ENCODE measurements at regions not wholly inside any gene's neighbourhood (a gene's known extent, or its start where the extent isn't known, plus 50 kb on each side); places are given as distances from the start of the nearest gene placed in this dataset.
A peak's percentile ranks its signal among the peaks of the same experiment; 100 is the strongest.
"Not testable (repeated sequence)": the region's sequence is repeated elsewhere in the genome, so short reads cannot be mapped to it uniquely, and the experiment has no call there.

DNA sequence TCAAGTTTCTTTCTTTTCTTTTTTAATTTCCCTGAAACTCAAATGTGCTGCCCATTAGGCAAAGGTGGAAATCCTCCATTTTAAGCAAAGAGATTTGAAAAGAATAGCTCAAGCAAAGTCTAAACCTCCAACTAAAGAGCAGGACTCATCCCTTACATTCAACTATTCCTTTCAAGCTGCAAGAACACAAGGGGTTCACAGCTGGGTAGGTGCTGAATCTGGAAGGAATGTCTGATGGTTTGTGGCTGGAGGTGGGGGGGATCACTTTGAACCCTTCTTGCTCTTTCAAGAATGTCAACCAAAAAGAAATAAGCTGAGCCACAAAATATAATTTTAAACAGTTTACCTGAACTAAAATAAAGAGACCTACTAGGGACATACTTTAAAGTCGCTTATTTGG lies 375.7 kb upstream of the CDH10 start:
- DNase-seq (ENCODE audit: low read depth) = no peak

DNA sequence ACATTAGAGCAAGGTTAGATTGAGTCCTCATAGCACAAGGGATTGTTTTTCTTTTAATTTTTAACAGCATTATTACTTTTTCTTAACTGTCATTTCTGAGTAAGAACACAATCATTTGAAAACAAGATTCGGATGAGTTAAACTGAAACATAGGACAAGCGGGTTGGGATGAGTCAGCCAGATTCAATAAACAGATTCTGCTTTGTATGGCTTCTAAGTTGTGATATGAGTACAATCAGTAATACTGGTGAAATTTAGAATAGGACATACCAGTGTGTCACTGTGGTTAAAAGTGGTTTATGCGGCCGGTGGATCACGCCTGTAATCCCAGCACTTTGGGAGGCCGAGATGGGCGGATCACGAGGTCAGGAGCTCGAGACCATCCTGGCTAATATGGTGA lies 364.3 kb upstream of the CDH10 start:
- peak; percentile 1 for DNase-seq (ENCODE audit: low read depth)

DNA sequence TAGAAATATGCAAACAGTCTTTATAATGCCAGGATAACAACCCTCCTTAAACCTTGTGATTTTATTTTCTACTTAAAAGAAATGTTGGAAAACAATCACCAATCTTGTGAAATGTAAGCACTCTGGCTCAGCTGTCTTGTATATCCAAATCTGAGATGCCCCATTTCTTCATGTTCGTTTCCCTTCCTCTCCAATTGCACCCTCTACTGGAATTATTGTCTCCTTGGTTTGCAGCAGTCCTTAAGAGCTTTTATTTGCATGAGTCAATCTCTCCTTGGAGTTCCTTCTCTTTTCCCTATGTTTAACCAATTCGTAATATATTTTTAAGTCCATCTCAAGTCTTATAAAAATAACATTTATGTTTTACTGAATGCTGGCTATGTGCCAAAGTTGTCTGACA lies 362.0 kb upstream of the CDH10 start:
- peak; percentile 1 for DNase-seq (ENCODE audit: low read depth)

DNA sequence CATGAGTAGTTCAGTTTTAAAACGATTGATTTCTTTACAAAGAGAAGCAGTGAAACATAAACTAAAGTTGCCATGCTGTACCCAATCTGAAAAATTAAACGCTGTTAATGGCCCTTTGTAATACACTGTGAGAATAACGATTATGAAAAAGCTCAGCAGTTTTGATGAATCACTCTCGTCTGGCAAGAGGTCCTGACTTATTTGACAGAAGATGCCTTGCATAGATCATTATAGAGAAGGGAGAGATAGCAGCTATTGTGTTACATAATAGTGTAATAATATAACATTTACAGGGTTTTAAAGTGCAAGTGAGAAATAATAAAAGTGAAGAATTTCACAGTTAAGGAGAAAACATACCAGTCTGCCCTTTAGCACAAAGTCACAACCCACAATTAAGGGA lies 361.5 kb upstream of the CDH10 start:
- DNase-seq (ENCODE audit: low read depth) = no peak

DNA sequence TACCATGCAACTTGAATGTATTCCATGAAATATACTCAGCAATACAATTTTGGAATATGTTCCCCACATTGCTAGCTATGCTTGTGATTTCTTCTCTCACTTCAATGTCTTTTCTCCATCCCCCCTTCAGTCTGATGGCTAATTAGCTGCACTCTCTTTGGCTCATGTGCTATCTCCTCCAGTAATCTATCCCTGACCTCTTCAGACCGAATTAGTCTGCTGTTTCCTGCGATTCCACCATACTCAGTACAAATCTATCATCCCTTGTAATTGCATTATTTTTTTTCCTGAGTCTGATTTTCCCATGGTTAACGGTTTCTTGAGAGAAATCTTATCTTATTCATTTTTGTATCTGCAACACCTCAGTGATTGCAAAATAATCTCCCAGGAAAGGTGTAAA lies 360.7 kb upstream of the CDH10 start:
- DNase-seq (ENCODE audit: low read depth) = no peak

DNA sequence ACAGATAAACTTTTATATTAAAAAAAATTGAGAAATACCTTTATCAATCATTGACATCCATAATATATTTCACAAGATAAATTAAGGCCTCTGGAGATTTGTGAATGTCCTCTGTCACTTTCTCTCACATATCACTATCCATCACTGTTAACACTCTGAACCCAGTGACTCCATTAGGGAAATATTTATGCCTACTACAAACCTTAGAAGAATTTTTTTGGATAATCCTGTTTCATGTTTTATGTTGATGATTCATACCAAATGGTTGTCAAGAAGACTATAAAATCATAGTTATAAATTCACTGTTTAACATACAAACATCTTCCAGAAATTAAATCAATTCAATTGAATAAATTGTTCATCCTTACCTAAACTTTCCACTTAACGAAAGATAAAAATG lies 357.6 kb upstream of the CDH10 start:
- no peak for DNase-seq (ENCODE audit: low read depth)

DNA sequence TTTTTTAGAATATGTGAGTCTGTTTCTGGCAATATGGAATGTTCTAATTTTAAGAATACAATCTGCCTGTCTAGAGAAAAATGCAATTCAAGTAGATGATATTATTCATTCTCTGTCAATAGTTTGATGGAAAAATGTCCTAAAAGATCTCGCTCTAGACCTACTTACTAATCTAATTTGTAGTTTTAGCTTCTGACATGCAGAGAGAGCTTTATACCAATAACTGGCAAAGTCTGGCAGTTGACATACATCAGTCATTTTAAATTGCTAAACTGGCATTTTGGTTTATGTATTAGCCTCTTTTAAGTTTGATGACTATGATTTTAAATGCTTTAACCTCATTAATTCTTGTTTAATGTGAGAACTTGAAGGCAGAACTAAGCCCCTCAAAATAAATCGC lies 355.0 kb upstream of the CDH10 start:
- DNase-seq (ENCODE audit: low read depth) = no peak

DNA sequence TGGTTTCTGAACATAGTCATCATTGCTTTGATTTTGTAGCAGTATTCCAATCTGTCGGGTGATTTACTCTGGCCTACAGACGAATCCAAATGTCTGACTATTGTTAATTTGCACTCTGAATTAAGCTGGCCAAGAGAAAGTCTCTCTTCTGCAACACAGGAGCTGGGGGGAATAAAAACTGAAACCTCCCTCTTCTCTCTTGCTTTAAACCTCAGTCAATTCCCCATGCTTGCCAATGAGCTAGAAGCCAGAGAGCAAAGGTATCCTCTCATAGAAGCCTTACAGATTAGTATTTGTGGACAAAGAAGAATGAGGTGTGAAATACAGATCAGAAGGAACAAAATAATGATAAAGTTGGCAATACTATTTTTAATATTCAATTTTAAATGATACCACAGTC lies 353.9 kb upstream of the CDH10 start:
- DNase-seq (ENCODE audit: low read depth) = no peak

DNA sequence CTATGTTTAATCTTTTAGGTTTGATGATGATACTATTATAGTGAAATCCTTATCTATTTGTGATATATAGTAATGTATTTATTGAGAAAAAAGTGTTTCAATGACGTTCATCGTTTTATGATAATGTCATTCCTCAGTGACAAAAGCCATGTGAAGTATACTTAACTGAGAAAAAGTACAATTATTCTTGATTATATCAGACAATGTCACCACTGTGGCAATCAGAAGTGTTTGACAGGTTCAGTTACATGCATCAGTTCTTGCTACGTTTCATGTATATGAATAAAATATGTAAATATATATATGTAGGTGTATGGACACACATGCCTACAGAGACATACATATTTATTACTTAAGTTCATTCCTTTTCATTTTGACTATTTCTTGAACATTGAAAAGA lies 341.5 kb upstream of the CDH10 start:
- DNase-seq (ENCODE audit: low read depth) = no peak

DNA sequence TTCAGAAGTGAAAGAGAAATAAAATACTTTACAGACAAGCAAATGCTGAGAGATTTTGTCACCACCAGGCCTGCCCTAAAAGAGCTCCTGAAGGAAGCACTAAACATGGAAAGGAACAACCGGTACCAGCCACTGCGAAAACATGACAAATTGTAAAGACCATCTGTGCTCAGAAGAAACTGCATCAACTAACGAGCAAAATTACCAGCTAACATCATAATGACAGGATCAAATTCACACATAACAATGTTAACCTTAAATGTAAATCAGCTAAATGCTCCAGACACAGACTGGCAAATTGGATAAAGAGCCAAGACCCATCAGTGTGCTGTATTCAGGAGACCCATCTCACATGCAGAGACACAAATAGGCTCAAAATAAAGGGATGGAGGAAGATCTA lies 333.8 kb upstream of the CDH10 start:
- DNase-seq (ENCODE audit: low read depth) = not testable (repeated sequence)

DNA sequence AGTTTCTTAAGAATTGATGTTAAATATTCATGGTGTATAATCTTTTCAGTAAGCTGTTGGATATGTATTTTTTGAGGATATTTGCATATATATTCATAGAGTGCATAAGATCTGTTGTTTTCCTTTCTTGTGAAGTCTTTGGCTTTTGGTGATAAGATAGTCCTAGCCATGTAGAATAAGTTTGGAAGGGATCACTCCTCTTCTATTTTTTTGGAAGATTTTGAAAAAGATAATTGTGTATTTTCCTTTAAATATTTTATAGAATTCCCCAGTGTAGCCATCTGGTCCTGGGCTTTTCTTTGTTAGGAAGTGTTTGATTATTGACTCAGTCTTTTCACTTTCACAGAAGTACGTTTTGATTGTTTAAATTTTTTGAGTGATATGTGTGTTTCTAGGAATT lies 318.8 kb upstream of the CDH10 start:
- no peak for DNase-seq (ENCODE audit: low read depth)

DNA sequence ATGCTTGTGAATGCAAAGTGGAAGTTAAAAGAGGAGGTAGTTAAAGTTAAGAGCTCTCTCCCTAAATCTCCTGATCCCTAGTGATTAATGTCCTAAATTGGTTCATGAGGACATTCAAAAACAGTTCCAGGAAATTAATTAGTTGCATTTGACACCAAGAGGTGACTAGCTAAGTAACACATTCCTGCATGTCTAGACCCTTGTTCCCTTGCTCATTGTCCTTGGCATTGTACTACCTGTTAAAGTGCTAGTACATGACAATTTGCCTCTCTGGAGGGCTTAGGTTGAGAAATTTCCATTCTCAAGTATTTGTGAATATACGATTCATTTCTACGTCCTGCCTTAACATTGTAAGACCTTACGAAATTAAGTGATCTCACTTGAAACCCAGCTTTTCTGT lies 278.6 kb upstream of the CDH10 start:
- DNase-seq (ENCODE audit: low read depth) = no peak

DNA sequence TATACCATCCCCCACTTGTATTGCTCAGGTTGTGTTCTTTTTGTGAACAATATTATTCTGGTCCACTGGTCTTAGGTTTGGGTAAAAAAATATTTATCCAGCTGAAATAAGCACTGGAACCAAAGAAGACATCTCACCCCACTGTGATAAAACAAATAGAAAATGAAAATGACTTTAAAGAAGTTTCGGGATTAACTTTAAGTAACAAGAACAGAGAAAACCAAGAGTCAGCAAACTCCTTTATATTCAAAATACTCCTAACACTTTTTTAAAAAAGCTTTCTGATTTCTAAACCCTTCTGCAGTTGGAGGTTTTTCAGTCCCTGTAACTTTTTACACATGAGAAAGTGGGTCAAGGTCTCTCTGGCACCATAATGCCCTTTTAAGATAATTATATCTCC lies 273.9 kb upstream of the CDH10 start:
- no peak for DNase-seq (ENCODE audit: low read depth)

DNA sequence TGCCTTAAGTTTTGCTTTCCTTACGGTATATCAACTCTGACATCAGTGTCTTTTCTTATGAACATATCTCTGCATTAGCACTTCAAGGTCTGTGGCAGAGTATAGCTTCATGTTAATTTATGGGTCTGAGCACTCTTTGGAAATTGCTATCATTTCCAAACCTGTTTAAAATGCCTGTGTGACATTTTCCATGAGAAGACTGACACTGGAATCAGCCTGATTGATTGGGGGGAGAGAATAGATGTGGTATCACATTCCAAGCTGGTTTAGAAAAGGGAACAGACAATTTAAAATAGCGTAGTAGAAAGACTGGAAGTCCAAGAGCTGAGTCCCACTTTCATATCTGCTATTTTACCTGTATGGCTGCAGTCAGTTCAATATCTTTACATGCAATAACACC lies 272.1 kb upstream of the CDH10 start:
- no peak for DNase-seq (ENCODE audit: low read depth)

DNA sequence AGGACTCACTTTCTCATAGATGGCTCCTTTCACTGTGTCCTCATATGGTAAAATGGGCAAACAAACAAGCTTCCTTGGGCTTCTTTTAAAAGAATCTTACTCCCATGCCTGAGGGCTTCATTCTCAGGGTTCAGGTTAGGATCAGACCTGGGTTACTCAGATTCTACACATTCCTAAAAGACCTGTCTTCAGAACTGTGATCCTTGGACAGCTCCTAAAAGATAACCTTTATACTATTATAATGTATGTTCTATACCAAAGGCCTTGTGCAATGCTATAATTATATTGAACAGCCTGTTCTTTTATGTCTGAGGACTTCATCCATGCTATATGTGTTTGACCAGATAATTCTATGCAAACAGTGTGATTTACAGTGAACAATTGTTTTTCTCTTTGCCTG lies 264.4 kb upstream of the CDH10 start:
- DNase-seq (ENCODE audit: low read depth) = no peak

DNA sequence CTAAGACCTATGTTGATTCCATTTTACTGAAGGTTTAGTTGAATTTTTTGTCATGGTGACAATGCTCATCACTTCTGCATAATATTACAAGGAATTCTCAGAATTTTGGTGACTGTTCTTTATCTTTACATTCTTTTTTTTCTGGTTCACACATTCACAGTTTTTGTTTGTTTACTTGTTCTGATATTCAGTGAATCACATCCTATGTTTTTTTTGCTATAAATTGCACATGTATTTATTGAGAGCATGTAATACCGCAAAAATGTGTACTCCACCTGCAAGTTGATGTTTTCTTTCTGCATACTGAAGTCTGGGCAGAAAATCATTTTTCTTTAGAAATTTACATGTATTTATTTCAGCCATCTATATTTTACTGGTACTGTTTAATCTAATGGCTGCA lies 261.9 kb upstream of the CDH10 start:
- no peak for DNase-seq (ENCODE audit: low read depth)

DNA sequence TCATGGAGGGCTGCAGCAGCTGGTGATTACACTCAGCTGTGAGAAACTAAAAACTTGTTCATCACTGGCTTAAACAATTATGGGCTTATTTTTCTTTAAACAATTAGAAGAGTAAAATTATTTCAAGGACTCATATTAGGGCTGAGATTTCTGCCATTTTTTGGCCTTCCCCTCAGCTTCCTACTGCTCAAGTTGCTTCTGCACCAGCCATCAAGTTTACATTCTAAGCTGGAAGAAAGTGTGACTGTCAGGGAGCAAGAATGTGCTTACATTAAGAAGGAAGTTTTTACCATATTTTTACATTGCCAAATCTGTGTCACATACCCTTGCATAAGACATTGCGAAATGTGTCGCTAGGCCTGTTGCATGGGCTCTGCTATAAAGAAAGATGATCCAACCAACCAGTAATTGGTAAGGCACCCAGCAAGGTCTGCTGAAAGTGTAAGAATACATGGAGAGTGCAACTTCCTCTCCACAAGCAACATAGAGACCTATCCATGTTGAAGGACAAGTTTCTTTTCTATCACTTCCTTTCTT lies 260.3 kb upstream of the CDH10 start:
- no peak for DNase-seq (ENCODE audit: low read depth)

DNA sequence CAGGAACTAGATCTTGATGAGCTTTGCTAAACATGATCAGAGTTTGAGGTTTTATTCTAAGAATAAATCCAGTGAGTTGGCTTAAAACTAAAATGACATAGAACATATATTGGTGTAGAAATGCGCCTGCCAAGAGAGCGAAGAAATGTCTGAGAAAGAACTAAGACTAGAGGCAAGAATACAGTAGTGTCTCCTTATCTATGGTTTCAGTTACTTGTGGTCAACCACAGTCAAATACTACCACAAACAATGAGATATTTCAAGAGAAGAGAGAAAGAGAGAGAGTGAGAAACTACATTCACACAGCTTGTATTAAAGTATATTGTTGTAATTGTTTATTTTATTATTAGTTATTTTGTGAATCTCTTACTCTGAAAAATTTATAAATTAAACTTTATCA lies 254.4 kb upstream of the CDH10 start:
- no peak for DNase-seq (ENCODE audit: low read depth)

DNA sequence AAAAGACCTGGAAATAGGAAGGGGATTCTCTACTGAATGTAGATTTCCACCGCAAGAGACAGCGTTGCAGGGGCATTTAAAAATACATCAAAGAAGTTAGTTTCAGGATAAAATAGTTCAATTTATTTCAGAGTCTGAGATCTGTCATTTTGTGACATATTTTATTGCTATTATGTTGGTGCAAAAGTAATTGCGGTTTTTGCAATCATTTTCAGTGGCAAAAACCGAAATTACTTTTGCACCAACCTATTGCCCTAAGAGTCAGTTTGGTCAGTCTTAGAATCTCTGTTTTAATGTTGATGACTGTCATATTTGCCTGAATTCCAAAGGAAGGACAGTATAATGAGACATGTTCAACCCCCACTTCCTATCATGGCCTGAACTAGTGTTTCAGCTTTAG lies 219.5 kb upstream of the CDH10 start:
- DNase-seq (ENCODE audit: low read depth) = no peak

DNA sequence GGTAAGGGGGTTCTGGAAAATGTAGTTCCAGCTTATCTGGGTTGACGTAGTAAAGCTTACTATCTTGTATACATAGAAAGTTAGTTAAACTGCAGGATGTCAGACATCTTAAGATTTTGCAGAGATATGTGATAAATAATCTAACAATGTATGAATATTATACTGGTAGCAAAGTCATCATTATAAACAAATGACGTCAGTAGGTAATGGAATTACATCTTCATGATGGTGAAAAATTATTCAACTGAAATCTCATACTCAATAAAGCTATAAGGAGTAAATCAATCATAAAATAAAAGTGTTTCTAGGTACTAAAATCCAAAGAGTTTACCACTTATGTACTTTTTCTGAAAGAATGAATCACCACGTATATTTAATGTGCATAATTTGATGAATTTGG lies 217.3 kb upstream of the CDH10 start:
- DNase-seq (ENCODE audit: low read depth) = no peak

DNA sequence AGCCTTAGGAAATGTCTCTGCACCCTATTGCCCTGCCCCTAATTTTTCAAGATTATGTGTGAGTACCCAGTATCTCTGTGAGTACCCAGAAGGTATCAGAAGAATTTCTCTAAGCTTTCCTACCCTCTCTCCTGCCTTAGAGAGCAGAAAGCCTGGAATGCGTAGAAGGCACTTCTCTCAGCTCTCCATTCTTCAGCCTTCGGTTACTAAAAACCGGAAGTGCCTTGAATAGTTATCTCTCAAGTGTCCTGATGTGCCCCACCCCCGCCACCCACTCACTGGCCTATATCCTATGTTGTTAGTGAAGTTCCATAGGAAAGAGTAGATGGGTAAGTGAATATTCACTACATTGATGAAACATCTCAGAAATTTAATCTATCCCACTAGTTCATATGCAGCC lies 210.7 kb upstream of the CDH10 start:
- DNase-seq (ENCODE audit: low read depth) = no peak

DNA sequence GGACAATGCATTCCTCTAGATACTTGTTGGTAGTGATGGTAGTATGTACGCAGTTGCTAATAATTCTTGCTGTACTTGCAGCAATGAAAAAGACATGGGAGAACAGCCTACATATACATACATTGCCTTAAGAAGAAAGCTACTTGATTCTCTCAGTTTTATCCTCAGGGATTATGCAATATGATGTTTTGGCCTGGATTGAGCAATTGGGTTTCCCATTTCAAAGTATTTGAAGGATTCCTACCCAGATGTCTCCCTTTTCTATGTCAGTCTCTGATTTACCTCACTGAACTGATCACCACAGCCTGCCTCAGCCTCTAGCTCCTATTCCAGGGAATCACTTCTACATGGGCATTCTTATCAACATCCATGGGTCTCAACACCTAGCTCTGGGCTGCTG lies 210.1 kb upstream of the CDH10 start:
- no peak for DNase-seq (ENCODE audit: low read depth)

DNA sequence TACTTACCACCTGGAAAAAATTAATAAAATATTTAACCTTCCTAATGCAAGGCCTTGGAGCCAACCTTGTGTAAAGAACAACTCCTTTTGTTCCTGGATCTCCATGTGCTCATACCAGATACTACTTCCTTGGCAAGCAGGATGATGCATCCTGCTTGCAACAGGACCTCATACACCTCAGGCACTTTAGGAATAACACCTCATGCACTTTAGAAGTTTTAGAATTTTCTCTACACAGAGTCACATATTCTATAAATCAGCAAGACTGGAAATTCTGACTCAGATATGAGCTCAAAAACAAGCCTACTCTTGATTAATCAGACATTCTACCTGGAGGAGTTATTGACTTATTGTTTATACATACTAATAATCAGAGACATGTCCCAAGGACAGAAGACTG lies 209.6 kb upstream of the CDH10 start:
- no peak for DNase-seq (ENCODE audit: low read depth)

DNA sequence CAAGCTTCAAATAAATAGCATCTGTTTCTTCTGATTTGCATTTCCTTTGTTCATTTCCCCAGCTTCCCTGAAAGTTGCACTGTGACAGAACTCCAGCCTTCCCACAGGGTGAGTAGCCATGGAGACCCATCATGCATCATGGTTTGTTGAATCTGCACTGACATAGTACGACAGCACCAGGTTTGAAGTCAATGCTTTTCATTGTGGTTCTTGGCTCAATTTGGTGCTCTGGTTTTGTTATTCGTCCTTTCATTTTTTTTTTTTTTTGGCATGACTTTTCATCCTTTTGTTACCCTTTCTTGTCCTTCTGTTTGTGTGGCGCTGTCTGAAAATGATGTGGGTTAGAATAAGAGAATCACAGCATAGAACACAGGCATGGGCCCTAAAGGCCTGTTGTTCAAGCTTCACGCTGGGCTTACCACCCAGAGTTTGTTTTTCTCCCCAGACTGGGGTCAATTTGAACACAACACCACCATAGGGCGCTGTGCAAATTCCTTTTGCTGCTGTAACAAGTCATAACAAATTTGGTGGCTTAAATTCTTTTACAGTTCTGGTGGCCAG lies 206.2 kb upstream of the CDH10 start:
- DNase-seq (ENCODE audit: low read depth) = no peak

DNA sequence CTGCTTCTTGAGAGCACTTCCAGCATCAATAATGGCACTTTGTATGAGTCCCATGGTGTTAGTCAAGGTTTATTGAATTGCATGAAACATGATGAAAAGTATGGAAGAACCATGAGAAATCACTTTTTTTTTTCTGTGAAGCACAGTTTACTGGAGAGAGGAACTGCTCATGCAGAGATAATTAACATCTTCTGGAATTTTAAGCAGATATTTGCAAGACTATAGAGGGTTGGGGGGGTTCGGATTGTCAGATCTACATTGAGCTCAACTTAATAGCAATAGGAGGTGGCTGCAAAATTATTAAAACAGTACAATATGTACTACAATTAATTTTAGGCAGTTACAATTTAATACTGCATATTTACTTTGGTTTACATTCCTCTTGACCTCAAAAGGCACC lies 204.4 kb upstream of the CDH10 start:
- no peak for DNase-seq (ENCODE audit: low read depth)
